ENCODE measurements at regions not wholly inside any gene's neighbourhood (a gene's known extent, or its start where the extent isn't known, plus 50 kb on each side); places are given as distances from the start of the nearest gene placed in this dataset.

DNA sequence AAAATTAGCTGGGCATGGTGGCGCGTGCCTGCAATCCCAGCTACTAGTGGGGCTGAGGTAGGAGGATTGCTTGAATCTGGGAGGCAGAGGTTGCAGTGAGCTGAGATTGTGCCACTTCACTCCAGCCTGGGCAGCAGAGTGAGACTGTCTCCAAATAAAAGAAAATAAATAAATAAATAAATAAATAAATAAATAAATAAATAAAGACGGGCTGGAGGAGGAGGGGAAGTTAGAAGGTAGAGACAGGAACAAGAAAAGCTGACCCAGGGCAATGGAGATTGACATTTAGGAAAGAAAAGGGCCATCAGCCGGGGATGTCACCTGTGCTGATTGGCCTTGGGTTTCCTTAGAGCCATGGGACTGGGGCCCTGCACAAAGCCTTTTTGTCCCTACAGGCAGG, 153.7 kb upstream of the IGSF21 start (continued):
- TF ChIP-seq, protein P1, sequence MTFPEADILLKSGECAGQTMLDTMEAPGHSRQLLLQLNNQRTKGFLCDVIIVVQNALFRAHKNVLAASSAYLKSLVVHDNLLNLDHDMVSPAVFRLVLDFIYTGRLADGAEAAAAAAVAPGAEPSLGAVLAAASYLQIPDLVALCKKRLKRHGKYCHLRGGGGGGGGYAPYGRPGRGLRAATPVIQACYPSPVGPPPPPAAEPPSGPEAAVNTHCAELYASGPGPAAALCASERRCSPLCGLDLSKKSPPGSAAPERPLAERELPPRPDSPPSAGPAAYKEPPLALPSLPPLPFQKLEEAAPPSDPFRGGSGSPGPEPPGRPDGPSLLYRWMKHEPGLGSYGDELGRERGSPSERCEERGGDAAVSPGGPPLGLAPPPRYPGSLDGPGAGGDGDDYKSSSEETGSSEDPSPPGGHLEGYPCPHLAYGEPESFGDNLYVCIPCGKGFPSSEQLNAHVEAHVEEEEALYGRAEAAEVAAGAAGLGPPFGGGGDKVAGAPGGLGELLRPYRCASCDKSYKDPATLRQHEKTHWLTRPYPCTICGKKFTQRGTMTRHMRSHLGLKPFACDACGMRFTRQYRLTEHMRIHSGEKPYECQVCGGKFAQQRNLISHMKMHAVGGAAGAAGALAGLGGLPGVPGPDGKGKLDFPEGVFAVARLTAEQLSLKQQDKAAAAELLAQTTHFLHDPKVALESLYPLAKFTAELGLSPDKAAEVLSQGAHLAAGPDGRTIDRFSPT (tag by site-specific recombination; IDR thresholded peaks at IDR 0.05), result no peak
- TF ChIP-seq ZNF510 (tag by site-specific recombination; IDR thresholded peaks at IDR 0.05; ENCODE audit: insufficient replicate concordance) (peak; percentile 86), KLF9 (tag by site-specific recombination; IDR thresholded peaks at IDR 0.05; ENCODE audit: low read depth) (no peak), ZNF354C (tag by site-specific recombination; IDR thresholded peaks at IDR 0.05; ENCODE audit: borderline replicate concordance, low read depth) (0 out of 2 replicates have a peak, but pooled peaks have one; percentile 64), ZNF426 (tag by site-specific recombination; IDR thresholded peaks at IDR 0.05) (peak; percentile 85), ZFP3 (tag by site-specific recombination; IDR thresholded peaks at IDR 0.05; ENCODE audit: low read depth) (peak; percentile 43; the same call in 1 of the 2 replicates), ZNF394 (tag by site-specific recombination; IDR thresholded peaks at IDR 0.05; ENCODE audit: borderline replicate concordance) (peak; percentile 93; the same call in 1 of the 2 replicates), ZIC2 (tag by site-specific recombination; IDR thresholded peaks at IDR 0.05) (no peak), BCL11A (tag by site-specific recombination; IDR thresholded peaks at IDR 0.05; ENCODE audit: low read depth) (no peak), KLF1 (tag by site-specific recombination; IDR thresholded peaks at IDR 0.05) (no peak), ZNF791 (tag by site-specific recombination; IDR thresholded peaks at IDR 0.05) (peak; percentile 65; the same call in 1 of the 2 replicates), ZNF544 (tag by site-specific recombination; IDR thresholded peaks at IDR 0.05) (no peak), GLIS2 (tag by site-specific recombination; IDR thresholded peaks at IDR 0.05) (no peak), ZNF664 (tag by site-specific recombination; IDR thresholded peaks at IDR 0.05) (peak; percentile 64; the same call in 1 of the 2 replicates), ZNF133 (tag by site-specific recombination; IDR thresholded peaks at IDR 0.05) (no peak), ZNF362 (tag by site-specific recombination; IDR thresholded peaks at IDR 0.05) (no peak)

DNA sequence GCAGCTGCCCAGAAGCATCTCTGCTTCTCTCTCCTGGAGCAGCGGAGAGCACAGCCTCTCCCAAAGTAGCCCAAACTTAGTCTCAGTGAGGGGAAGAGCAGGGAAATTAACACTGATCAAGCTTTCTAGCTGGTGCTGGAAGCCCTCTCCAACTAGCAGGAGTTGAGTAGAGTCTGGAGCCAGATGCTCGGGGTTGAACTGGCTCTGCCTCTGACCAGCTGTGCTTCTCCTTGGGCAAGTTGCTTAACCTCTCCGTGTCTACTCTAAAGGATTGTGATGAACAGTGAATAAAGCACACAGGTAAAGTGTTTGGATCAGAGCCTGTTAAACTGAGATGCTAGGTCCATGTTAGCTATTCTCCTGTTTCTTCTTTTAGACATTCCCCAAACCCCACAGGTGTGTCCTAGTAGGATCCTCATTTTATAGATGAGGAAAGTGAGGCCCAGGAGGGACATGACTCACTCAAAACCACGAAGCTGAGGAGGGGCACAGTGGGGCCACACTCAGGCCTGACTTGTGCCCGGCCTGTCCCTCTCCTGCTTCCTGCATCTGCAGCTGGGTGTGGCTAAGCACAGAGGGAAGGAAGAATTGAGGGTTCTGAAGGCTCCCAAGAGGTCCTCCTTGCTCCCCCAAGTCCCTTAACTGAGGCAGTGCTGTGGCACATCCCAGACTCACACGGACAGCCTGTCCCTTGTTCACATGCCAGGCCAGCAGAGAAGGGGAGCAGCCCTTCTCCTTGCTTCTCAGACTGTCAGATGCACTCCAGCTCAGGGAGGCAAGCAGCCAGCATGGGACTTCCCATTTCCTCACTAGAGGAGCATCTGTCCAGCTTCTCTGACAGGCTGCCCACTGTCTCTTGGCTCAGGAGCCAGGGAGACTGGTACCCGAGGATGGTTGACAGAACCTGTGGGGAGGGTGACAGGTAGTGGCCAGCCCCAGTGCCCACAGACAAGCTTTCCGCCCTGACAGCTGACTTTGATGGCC, 152.0 kb upstream of the IGSF21 start:
- POLR2A ChIA-PET, result no interaction called here
- H3K9me3 ChIP-seq (ENCODE audit: control insufficient read depth, insufficient read depth, low read depth, low read length), result no peaks in the 10 kb centered on the region
- no peaks in the 10 kb centered on the region for H3K36me3 ChIP-seq (ENCODE audit: control insufficient read depth in 2 of 2, insufficient read depth in 1 of 2, low read length in 2 of 2)
- TF ChIP-seq, protein P2, sequence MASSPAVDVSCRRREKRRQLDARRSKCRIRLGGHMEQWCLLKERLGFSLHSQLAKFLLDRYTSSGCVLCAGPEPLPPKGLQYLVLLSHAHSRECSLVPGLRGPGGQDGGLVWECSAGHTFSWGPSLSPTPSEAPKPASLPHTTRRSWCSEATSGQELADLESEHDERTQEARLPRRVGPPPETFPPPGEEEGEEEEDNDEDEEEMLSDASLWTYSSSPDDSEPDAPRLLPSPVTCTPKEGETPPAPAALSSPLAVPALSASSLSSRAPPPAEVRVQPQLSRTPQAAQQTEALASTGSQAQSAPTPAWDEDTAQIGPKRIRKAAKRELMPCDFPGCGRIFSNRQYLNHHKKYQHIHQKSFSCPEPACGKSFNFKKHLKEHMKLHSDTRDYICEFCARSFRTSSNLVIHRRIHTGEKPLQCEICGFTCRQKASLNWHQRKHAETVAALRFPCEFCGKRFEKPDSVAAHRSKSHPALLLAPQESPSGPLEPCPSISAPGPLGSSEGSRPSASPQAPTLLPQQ (tag by site-specific recombination; IDR thresholded peaks at IDR 0.05), result peak; percentile 66
- TF ChIP-seq ZNF157 (tag by site-specific recombination; IDR thresholded peaks at IDR 0.05), result no peak
- H3K27ac ChIP-seq (ENCODE audit: extremely low read depth, low read depth, low read length), result no peak overlapping the region
- no peaks in the 10 kb centered on the region for H3K4me1 ChIP-seq (ENCODE audit: control insufficient read depth, insufficient read depth, low read length)
- no peak overlapping the region for H3K4me3 ChIP-seq (ENCODE audit: low read depth, low read length)
- CTCF ChIA-PET, result interaction anchor here (0.6 to 1.2 kb wide), 3 partner anchors 18 to 725 kb away, joined by 3 read pairs; no protein-coding TSS in a partner anchor
